ENCODE measurements at regions not wholly inside any gene's neighbourhood (a gene's known extent, or its start where the extent isn't known, plus 50 kb on each side); places are given as distances from the start of the nearest gene placed in this dataset.
"Not testable (repeated sequence)": the region's sequence is repeated elsewhere in the genome, so short reads cannot be mapped to it uniquely, and the experiment has no call there.

GRCh38 chr18:70574951-70575350 lies 286.1 kb downstream of the SOCS6 start:
- DNase-seq, H3K9me3 Mint-ChIP-seq, H3K27me3 Mint-ChIP-seq, H3K27ac Mint-ChIP-seq, H3K4me3 Mint-ChIP-seq, CTCF ChIA-PET, H3K36me3 Mint-ChIP-seq, H3K4me1 Mint-ChIP-seq: not testable (repeated sequence)

DNA sequence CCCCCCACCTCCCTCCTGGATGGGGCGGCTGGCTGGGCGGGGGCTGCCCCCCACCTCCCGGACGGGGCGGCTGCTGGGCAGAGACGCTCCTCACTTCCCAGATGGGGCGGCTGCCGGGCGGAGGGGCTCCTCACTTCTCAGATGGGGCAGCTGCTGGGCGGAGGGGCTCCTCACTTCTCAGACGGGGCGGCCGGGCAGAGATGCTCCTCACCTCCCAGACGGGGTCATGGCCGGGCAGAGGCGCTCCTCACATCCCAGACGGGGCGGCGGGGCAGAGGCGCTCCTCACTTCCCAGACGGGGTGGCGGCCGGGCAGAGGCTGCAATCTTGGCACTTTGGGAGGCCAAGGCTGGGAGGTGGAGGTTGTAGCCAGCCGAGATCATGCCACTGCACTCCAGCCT lies 280.8 kb downstream of the SOCS6 start:
- H3K27ac Mint-ChIP-seq, H3K36me3 Mint-ChIP-seq, CTCF ChIA-PET, H3K4me1 Mint-ChIP-seq, H3K9me3 Mint-ChIP-seq, H3K27me3 Mint-ChIP-seq, H3K4me3 Mint-ChIP-seq, DNase-seq: not testable (repeated sequence)

DNA sequence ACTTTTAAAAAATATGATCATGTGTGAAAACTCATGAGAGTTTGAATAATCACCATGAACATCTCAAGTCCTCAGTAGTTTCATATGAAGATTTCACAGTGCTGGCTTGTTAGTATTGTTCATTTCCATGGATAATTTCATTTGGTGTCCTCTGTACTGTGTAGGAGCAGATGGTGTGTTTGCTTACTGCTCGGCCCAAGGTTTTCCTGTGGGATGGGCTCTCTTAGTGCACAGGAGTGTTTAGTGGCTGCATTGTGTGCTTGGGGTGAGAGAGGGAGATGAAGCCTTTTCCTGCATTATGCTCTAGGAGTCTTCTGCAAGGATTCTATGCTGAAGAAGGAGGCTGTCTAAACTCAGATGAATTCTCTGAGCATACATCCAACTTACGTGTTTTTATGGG lies 270.6 kb downstream of the SOCS6 start:
- H3K36me3 Mint-ChIP-seq = no peaks in the 10 kb centered on the region
- DNase-seq = no peak
- H3K27ac Mint-ChIP-seq = no peak overlapping the region
- CTCF ChIA-PET = no interaction called here
- H3K4me3 Mint-ChIP-seq = no peak overlapping the region
- peaks cover 4% of the 10 kb centered on the region for H3K9me3 Mint-ChIP-seq
- H3K4me1 Mint-ChIP-seq = no peaks in the 10 kb centered on the region
- no peaks in the 10 kb centered on the region for H3K27me3 Mint-ChIP-seq

- H3K4me3 Mint-ChIP-seq = no peak overlapping the region
- peaks cover under 1% of the 10 kb centered on the region for H3K4me1 Mint-ChIP-seq
- H3K9me3 Mint-ChIP-seq = peaks cover 4% of the 10 kb centered on the region
- no peak for DNase-seq
- CTCF ChIA-PET = no interaction called here
- H3K27me3 Mint-ChIP-seq = no peaks in the 10 kb centered on the region
- H3K27ac Mint-ChIP-seq = no peak overlapping the region
- H3K36me3 Mint-ChIP-seq = no peaks in the 10 kb centered on the region
These were observed 269.5 kb downstream of the SOCS6 start for GRCh38 chr18:70558371-70558770.

DNA sequence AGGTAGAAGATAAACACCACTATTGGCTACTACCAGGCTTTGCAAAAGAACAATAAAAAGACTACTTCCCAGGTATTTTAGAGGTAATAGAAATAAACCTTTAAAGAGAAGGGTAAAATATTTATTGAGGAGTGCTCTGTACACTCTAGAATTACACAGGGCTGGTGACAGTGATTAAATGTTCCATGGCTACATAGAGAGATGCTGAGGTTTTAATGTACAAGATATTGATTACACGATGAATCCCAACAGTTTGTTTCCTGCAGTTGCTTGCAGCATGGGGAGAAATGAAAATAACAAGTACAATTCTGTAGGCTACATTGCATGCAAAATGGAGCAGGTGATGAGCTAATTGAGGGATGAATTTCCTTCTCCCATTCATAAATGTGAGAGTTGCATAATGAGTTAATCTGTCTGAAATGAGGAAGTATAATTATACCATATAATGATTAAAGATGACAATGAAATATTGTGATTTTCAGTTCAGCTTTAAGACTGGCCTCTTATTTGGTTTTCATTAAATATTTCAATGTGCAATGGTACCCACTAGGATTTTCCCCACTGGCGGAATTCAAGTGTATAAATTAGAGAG lies 266.1 kb downstream of the SOCS6 start:
- peaks cover 4% of the 10 kb centered on the region for H3K4me1 Mint-ChIP-seq
- CTCF ChIA-PET = no interaction called here
- no peaks in the 10 kb centered on the region for H3K36me3 Mint-ChIP-seq
- H3K27ac Mint-ChIP-seq = no peak overlapping the region
- H3K27me3 Mint-ChIP-seq = no peaks in the 10 kb centered on the region
- no peak overlapping the region for H3K4me3 Mint-ChIP-seq
- DNase-seq = no peak
- no peaks in the 10 kb centered on the region for H3K9me3 Mint-ChIP-seq

- Mint-ChIP-seq H3K27me3 (no peaks in the 10 kb centered on the region), H3K9me3 (no peaks in the 10 kb centered on the region), H3K36me3 (no peaks in the 10 kb centered on the region), H3K4me3 (no peak overlapping the region), H3K27ac (no peak overlapping the region), H3K4me1 (peaks cover 4% of the 10 kb centered on the region)
- CTCF ChIA-PET = no interaction called here
- DNase-seq = no peak
These were observed 265.1 kb downstream of the SOCS6 start for GRCh38 chr18:70553936-70554260.

GRCh38 chr18:70553245-70553935 lies 264.5 kb downstream of the SOCS6 start:
- Mint-ChIP-seq H3K4me1 (peaks cover 4% of the 10 kb centered on the region), H3K27me3 (no peaks in the 10 kb centered on the region), H3K9me3 (peaks cover 2% of the 10 kb centered on the region), H3K36me3 (no peaks in the 10 kb centered on the region), H3K4me3 (no peak overlapping the region), H3K27ac (no peak overlapping the region)
- CTCF ChIA-PET = no interaction called here
- DNase-seq = no peak

GRCh38 chr18:70536370-70537062 lies 247.7 kb downstream of the SOCS6 start:
- Mint-ChIP-seq H3K9me3 (peaks cover 3% of the 10 kb centered on the region), H3K4me1 (no peaks in the 10 kb centered on the region), H3K4me3 (no peak overlapping the region), H3K27me3 (no peaks in the 10 kb centered on the region), H3K36me3 (no peaks in the 10 kb centered on the region), H3K27ac (no peak overlapping the region)
- CTCF ChIA-PET = interaction anchor here (1.5 kb wide), 1 partner anchor 45 kb away, joined by 3 read pairs; no protein-coding TSS in a partner anchor
- DNase-seq = no peak

DNA sequence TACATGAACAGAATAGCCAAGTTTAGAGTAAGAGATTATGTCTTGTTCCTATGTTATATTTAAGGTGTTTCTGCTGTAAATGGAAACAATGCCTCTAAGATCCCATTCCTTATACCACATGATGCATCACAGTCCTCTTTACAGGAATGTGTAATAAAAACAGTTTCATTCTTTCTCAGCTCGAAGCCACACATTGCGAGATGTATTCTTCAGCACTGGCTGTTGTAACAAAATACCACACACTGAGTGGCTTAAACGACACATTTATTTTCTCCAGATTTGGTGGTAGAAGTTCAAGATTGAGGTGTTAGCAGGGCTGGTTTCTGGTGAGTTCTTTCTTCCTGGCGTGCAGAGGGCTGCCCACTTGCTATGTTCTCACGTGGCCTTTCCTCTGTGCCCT lies 246.2 kb downstream of the SOCS6 start:
- Mint-ChIP-seq H3K27ac (no peak overlapping the region), H3K36me3 (no peaks in the 10 kb centered on the region), H3K9me3 (peaks cover 1% of the 10 kb centered on the region), H3K27me3 (no peaks in the 10 kb centered on the region), H3K4me1 (no peaks in the 10 kb centered on the region), H3K4me3 (no peak overlapping the region)
- no peak for DNase-seq
- CTCF ChIA-PET = interaction anchor here (1.5 kb wide), 1 partner anchor 44 kb away, joined by 3 read pairs; no protein-coding TSS in a partner anchor

GRCh38 chr18:70525322-70525721 lies 236.5 kb downstream of the SOCS6 start:
- H3K36me3 Mint-ChIP-seq, CTCF ChIA-PET, H3K27ac Mint-ChIP-seq, H3K9me3 Mint-ChIP-seq, H3K27me3 Mint-ChIP-seq, H3K4me1 Mint-ChIP-seq, H3K4me3 Mint-ChIP-seq, DNase-seq: not testable (repeated sequence)

- Mint-ChIP-seq H3K27ac (no peak overlapping the region), H3K9me3 (peaks cover 5% of the 10 kb centered on the region), H3K4me3 (no peak overlapping the region), H3K36me3 (no peaks in the 10 kb centered on the region), H3K4me1 (no peaks in the 10 kb centered on the region), H3K27me3 (no peaks in the 10 kb centered on the region)
- CTCF ChIA-PET = no interaction called here
- no peak for DNase-seq
These were observed 234.9 kb downstream of the SOCS6 start for GRCh38 chr18:70523792-70524182.

DNA sequence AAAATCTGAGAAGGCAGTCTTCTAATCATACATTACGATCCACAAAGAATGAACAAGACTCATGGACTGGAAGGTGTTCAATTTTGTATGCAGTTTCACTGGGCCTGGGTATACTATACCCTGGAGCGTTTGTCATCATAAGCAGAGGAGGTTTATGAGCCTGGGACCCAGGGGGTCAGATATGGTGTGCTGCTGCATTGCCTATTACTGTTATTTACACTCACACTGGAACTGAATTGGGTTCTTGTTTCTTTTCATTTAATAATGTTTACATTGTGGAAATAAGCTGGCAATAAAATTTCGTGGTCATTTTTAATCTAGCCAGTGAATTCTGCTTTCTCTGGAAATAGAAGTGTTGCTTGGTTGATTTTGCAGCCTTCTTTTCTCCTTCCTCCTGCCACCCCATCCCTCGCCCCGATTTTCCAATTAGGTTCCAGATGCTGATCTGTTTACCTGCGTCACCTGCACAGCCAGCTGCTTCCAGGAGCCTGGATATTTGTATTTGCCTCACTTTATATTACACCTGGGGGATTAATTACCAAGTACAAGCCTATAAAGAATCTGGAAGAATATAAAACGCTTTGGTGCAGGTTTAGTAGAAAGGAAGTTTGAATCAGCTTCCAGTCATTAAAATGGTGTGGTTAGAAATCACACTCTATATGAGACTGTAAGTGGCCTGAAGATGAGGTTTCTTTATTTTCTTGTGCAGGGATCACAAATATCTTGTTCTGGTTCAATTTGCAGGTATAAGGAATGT lies 234.4 kb downstream of the SOCS6 start:
- CTCF ChIA-PET = no interaction called here
- Mint-ChIP-seq H3K9me3 (peaks cover 5% of the 10 kb centered on the region), H3K27ac (no peak overlapping the region)

DNA sequence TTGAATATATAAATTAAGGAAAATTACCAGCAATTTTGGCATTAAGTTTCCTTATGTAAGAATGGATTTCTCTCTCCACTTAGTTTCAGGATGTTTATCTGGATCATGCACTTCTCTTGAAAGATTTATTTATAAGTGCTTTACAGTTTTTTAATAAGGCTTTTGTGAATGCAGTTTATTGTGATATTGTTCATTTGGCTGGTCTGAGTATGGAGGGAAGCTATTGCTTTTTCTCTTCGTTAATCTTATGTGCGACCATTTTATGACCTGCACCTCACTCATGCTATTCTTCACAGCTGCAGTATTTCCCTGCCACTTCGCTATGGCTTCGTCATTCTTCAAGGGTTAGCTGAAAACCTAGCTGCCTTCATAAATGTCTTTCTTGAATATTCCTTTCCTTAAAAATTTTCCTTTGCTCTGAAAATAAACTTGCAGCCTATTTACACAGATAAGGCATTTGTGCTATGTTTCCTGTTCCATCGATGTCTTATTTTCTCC lies 233.4 kb downstream of the SOCS6 start:
- CTCF ChIA-PET = no interaction called here
- H3K36me3 Mint-ChIP-seq = no peaks in the 10 kb centered on the region
- H3K4me1 Mint-ChIP-seq = no peaks in the 10 kb centered on the region
- DNase-seq = no peak
- no peaks in the 10 kb centered on the region for H3K27me3 Mint-ChIP-seq
- no peak overlapping the region for H3K4me3 Mint-ChIP-seq
- H3K9me3 Mint-ChIP-seq = peaks cover 3% of the 10 kb centered on the region
- no peak overlapping the region for H3K27ac Mint-ChIP-seq

More for the DNA sequence above, 234.4 kb downstream of the SOCS6 start:
- no peak overlapping the region for H3K4me3 Mint-ChIP-seq
- DNase-seq = no peak
- no peaks in the 10 kb centered on the region for H3K27me3 Mint-ChIP-seq
- H3K4me1 Mint-ChIP-seq = no peaks in the 10 kb centered on the region
- no peaks in the 10 kb centered on the region for H3K36me3 Mint-ChIP-seq

DNA sequence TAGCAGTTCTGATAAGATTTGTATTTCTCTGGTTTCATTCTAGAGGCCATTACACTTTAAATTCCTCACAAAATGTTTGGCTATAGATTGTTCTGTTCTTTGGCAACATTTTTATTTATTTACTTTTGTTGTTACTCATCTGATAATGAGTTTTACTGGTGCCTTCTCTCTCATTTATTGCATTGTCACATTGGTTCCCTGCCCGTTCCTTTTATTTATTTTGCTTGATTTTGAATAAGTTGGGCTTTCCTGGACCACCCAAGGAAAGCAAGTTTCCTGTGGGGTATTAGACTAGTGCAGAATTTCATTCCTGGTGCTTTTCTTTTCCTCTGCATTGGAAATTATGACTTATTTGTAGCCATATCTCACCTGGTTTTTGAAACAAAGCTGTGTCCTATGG lies 232.0 kb downstream of the SOCS6 start:
- H3K27ac Mint-ChIP-seq = no peak overlapping the region
- H3K4me1 Mint-ChIP-seq = no peaks in the 10 kb centered on the region
- H3K4me3 Mint-ChIP-seq = no peak overlapping the region
- peaks cover under 1% of the 10 kb centered on the region for H3K9me3 Mint-ChIP-seq
- DNase-seq = no peak
- H3K27me3 Mint-ChIP-seq = no peaks in the 10 kb centered on the region
- CTCF ChIA-PET = no interaction called here
- H3K36me3 Mint-ChIP-seq = no peaks in the 10 kb centered on the region
